Caco-2 (cell line): ENCODE measurements at regions not wholly inside any gene's neighbourhood (a gene's known extent, or its start where the extent isn't known, plus 50 kb on each side); places are given as distances from the start of the nearest gene placed in this dataset.

Source experiments
- BruUV-seq: library from RNA; stranded (reverse); fragments of 400-500 nt; replicated peaks from 2 replicates; lab custom pipeline; 2021; lab: Mats Ljungman, UMichigan
- CTCF ChIA-PET: fragments of 300-600 bp; sonication (Branson Sonifier 250); formaldehyde crosslinking; loops from one replicate; lab custom pipeline; 2022; ENCODE audit warnings: antibody characterized with exemption; lab: Charles Lee
- POLR2A ChIA-PET: fragments of 300-600 bp; sonication (Branson Sonifier 250); formaldehyde crosslinking; loops from one replicate; lab custom pipeline; 2022; ENCODE audit warnings: antibody characterized with exemption; lab: Charles Lee
- DNase-seq, 2 experiments: peaks; one replicate each; pipeline versions ENCODE4 v3.0.0 to v3.0.0-alpha.2; 2020 to 2022
- H3K27me3 ChIP-seq: replicated peaks from 2 replicates; pipeline ENCODE4 v1.6.0; 2011; ENCODE audit warnings: low read length; ENCODE audit not compliant: control insufficient read depth, insufficient read depth
- H3K36me3 ChIP-seq: 2 replicates; pipeline ENCODE4 v1.5.1; 2011; ENCODE audit warnings: low read length; ENCODE audit not compliant: control insufficient read depth, insufficient read depth
- H3K4me1 ChIP-seq: fragments of 250-450 bp; sonication (Bioruptor Pico); 2 replicates; pipeline ENCODE4 v1.5.1; 2020; ENCODE audit warnings: mild to moderate bottlenecking
- H3K4me3 ChIP-seq: 2 replicates; pipeline ENCODE4 v1.5.1; 2011; ENCODE audit warnings: low read depth, mild to moderate bottlenecking, control low read depth, low read length
- H3K9me3 ChIP-seq: fragments of 250-450 bp; sonication (Bioruptor Pico); 2 replicates; pipeline ENCODE4 v1.5.1; 2020; ENCODE audit warnings: mild to moderate bottlenecking, moderate library complexity
- H3K27ac Mint-ChIP-seq: one replicate; pipeline ENCODE4 v1.8.0; 2022; ENCODE audit warnings: mixed read lengths; ENCODE audit not compliant: unreplicated experiment
- H3K27me3 Mint-ChIP-seq: one replicate; pipeline ENCODE4 v1.8.0; 2022; ENCODE audit warnings: mixed read lengths; ENCODE audit not compliant: insufficient read depth, unreplicated experiment
- H3K36me3 Mint-ChIP-seq: one replicate; pipeline ENCODE4 v1.8.0; 2022; ENCODE audit warnings: mild to moderate bottlenecking, mixed read lengths; ENCODE audit not compliant: insufficient read depth, unreplicated experiment
- H3K4me1 Mint-ChIP-seq: one replicate; pipeline ENCODE4 v1.8.0; 2022; ENCODE audit warnings: low read depth, mixed read lengths; ENCODE audit not compliant: unreplicated experiment
- H3K4me3 Mint-ChIP-seq: one replicate; pipeline ENCODE4 v1.8.0; 2022; ENCODE audit warnings: mild to moderate bottlenecking, moderate library complexity, mixed read lengths; ENCODE audit not compliant: unreplicated experiment
- H3K9me3 Mint-ChIP-seq: one replicate; pipeline ENCODE4 v1.8.0; 2022; ENCODE audit warnings: mixed read lengths; ENCODE audit not compliant: unreplicated experiment
- intact Hi-C: fragments of 100-400 bp; cut with micrococcal nuclease; formaldehyde crosslinking; loops from one replicate; pipeline ENCODE4 v1.10.0; 2022; ENCODE audit not compliant: unreplicated experiment
- TF ChIP-seq, protein P1 (sequence below), 2 experiments: fragments of 200-600 bp in 1 of 2; IDR thresholded peaks; 1 replicate in 1 of 2; 2 replicates in 1 of 2; pipeline versions ENCODE4 v1.5.1 to v1.8.0; 2011 to 2022; ENCODE audit warnings: antibody characterized with exemption in 1 of 2, control low read depth in 1 of 2, inconsistent platforms in 1 of 2, low read depth in 1 of 2, low read length in 1 of 2, mild to moderate bottlenecking in 1 of 2, moderate library complexity in 1 of 2; ENCODE audit not compliant: insufficient read depth in 1 of 2, severe bottlenecking in 1 of 2, unreplicated experiment in 1 of 2

GRCh38 chr9:104345061-104345460 is 159.0 kb upstream of the OR13F1 start:
- ChIA-PET CTCF (no interaction called here), POLR2A (no interaction called here)
- Mint-ChIP-seq H3K4me3 (no peak overlapping the region), H3K36me3 (no peaks in the 10 kb centered on the region), H3K9me3 (no peaks in the 10 kb centered on the region), H3K27ac (no peak overlapping the region), H3K27me3 (no peaks in the 10 kb centered on the region), H3K4me1 (no peaks in the 10 kb centered on the region)
- Histone ChIP-seq H3K9me3 (no peaks in the 10 kb centered on the region), H3K4me3 (no peak overlapping the region), H3K27me3 (no peaks in the 10 kb centered on the region), H3K36me3 (no peaks in the 10 kb centered on the region), H3K4me1 (no peaks in the 10 kb centered on the region)
- no TSS peak for BruUV-seq
- TF ChIP-seq, protein P1, sequence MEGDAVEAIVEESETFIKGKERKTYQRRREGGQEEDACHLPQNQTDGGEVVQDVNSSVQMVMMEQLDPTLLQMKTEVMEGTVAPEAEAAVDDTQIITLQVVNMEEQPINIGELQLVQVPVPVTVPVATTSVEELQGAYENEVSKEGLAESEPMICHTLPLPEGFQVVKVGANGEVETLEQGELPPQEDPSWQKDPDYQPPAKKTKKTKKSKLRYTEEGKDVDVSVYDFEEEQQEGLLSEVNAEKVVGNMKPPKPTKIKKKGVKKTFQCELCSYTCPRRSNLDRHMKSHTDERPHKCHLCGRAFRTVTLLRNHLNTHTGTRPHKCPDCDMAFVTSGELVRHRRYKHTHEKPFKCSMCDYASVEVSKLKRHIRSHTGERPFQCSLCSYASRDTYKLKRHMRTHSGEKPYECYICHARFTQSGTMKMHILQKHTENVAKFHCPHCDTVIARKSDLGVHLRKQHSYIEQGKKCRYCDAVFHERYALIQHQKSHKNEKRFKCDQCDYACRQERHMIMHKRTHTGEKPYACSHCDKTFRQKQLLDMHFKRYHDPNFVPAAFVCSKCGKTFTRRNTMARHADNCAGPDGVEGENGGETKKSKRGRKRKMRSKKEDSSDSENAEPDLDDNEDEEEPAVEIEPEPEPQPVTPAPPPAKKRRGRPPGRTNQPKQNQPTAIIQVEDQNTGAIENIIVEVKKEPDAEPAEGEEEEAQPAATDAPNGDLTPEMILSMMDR (IDR thresholded peaks at IDR 0.05; ENCODE audit: insufficient read depth in 1 of 2, low read depth in 1 of 2, low read length in 1 of 2, severe bottlenecking in 1 of 2, unreplicated experiment in 1 of 2), result no peak
- intact Hi-C loops, result loop anchor here (10.0 kb wide), 1 partner anchor 150 kb away; no protein-coding TSS in a partner anchor
- no peak for DNase-seq

- CTCF ChIA-PET, result no interaction called here
- no peak for DNase-seq
- Mint-ChIP-seq H3K4me3 (no peak overlapping the region), H3K9me3 (no peaks in the 10 kb centered on the region), H3K27me3 (no peaks in the 10 kb centered on the region), H3K4me1 (no peaks in the 10 kb centered on the region), H3K36me3 (no peaks in the 10 kb centered on the region), H3K27ac (no peak overlapping the region)
- POLR2A ChIA-PET, result no interaction called here
- Histone ChIP-seq H3K4me3 (no peak overlapping the region), H3K4me1 (no peaks in the 10 kb centered on the region), H3K9me3 (no peaks in the 10 kb centered on the region), H3K27me3 (no peaks in the 10 kb centered on the region), H3K36me3 (no peaks in the 10 kb centered on the region)
- TF ChIP-seq, protein P1 (IDR thresholded peaks at IDR 0.05; ENCODE audit: insufficient read depth in 1 of 2, low read depth in 1 of 2, low read length in 1 of 2, severe bottlenecking in 1 of 2, unreplicated experiment in 1 of 2), result no peak
- intact Hi-C loops, result no loop called here
- no TSS peak for BruUV-seq
Observed at GRCh38 chr9:104350541-104350940, 153.5 kb upstream of the OR13F1 start.

DNA sequence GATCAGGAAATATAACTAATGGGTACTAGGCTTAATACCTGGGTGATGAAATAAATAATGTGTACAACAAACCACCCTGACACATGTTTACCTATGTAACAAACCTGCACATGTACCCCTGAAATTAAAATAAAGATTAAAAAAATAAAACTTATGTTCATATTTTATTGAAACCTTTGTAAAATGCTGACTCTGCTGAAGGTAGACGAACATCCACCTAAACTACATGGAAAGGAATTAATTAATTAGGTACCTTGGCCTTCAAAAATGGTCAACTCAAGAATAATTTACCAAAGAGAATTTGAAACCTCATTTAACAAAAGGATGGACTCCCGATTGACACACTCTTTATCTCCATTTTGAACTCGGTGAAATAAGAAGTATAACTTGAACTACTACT is 152.3 kb upstream of the OR13F1 start:
- Mint-ChIP-seq H3K9me3 (no peaks in the 10 kb centered on the region), H3K27me3 (no peaks in the 10 kb centered on the region), H3K4me3 (no peak overlapping the region), H3K27ac (no peak overlapping the region), H3K36me3 (no peaks in the 10 kb centered on the region), H3K4me1 (no peaks in the 10 kb centered on the region)
- no peak for DNase-seq
- TF ChIP-seq, protein P1 (IDR thresholded peaks at IDR 0.05; ENCODE audit: insufficient read depth in 1 of 2, low read depth in 1 of 2, low read length in 1 of 2, severe bottlenecking in 1 of 2, unreplicated experiment in 1 of 2), result no peak
- BruUV-seq, result no TSS peak
- Histone ChIP-seq H3K4me1 (no peaks in the 10 kb centered on the region), H3K9me3 (no peaks in the 10 kb centered on the region), H3K27me3 (no peaks in the 10 kb centered on the region), H3K36me3 (no peaks in the 10 kb centered on the region), H3K4me3 (no peak overlapping the region)
- CTCF ChIA-PET, result no interaction called here
- intact Hi-C loops, result no loop called here
- POLR2A ChIA-PET, result no interaction called here
